A673 (cell line): ENCODE measurements at regions not wholly inside any gene's neighbourhood (a gene's known extent, or its start where the extent isn't known, plus 50 kb on each side); places are given as distances from the start of the nearest gene placed in this dataset.

ENCODE experiments used
- BruUV-seq: library from RNA; stranded (reverse); fragments of 400-500 nt; replicated peaks from 2 replicates; lab custom pipeline; 2021; lab: Mats Ljungman, UMichigan
- CTCF ChIA-PET: fragments of 300-600 bp; sonication (Branson Sonifier 250); formaldehyde crosslinking; loops from one replicate; lab custom pipeline; 2022; ENCODE audit warnings: antibody characterized with exemption; lab: Charles Lee
- POLR2A ChIA-PET: fragments of 300-600 bp; sonication (Branson Sonifier 250); formaldehyde crosslinking; loops from one replicate; lab custom pipeline; 2022; ENCODE audit warnings: antibody characterized with exemption; ENCODE audit not compliant: low non-redundant PET; lab: Charles Lee
- DNase-seq: peaks from one replicate; pipeline ENCODE4 v3.0.0-alpha.2; 2015; ENCODE audit warnings: low spot score
- H3K27ac ChIP-seq: fragments of 200-600 bp; sonication (generic); 2 replicates; pipeline ENCODE4 v1.5.1; 2016; ENCODE audit warnings: mixed run types, low read depth, mild to moderate bottlenecking, mixed read lengths, antibody characterized with exemption, low read length; ENCODE audit not compliant: poor library complexity, severe bottlenecking
- H3K27me3 ChIP-seq: fragments of 200-600 bp; sonication (generic); replicated peaks from 2 replicates; pipeline ENCODE4 v1.6.1; 2017; ENCODE audit warnings: mixed run types, low read depth, mild to moderate bottlenecking, mixed read lengths, antibody characterized with exemption, low read length; ENCODE audit not compliant: insufficient read depth, poor library complexity
- H3K36me3 ChIP-seq: fragments of 200-600 bp; sonication (generic); 2 replicates; pipeline ENCODE4 v1.6.1; 2016; ENCODE audit warnings: mixed run types, mild to moderate bottlenecking, mixed read lengths, antibody characterized with exemption, low read length; ENCODE audit not compliant: insufficient read depth, poor library complexity, severe bottlenecking
- H3K4me1 ChIP-seq: fragments of 200-600 bp; sonication (generic); 2 replicates; pipeline ENCODE4 v1.6.1; 2017; ENCODE audit warnings: mixed run types, mild to moderate bottlenecking, mixed read lengths, antibody characterized with exemption, low read length; ENCODE audit not compliant: insufficient read depth, poor library complexity, severe bottlenecking
- H3K4me3 ChIP-seq: fragments of 200-600 bp; sonication (generic); 2 replicates; pipeline ENCODE4 v1.5.1; 2016; ENCODE audit warnings: low read depth, mixed run types, mild to moderate bottlenecking, mixed read lengths, low read length; ENCODE audit not compliant: poor library complexity, severe bottlenecking
- H3K9me3 ChIP-seq: fragments of 200-600 bp; sonication (generic); 2 replicates; pipeline ENCODE4 v1.6.1; 2016; ENCODE audit warnings: mixed run types, low read depth, mild to moderate bottlenecking, mixed read lengths, antibody characterized with exemption, low read length; ENCODE audit not compliant: poor library complexity, severe bottlenecking
- CTCF ChIP-seq: fragments of 300-800, 200-600 bp; sonication (generic); conservative IDR thresholded peaks from 2 replicates; pipeline ENCODE4 v1.5.1; 2017; ENCODE audit warnings: low read depth, mild to moderate bottlenecking, antibody characterized with exemption, low read length, moderate library complexity, mixed read lengths
- EZH2 ChIP-seq: fragments of 200-600 bp; sonication (generic); IDR thresholded peaks from 2 replicates; pipeline ENCODE4 v1.6.1; 2017; ENCODE audit warnings: borderline replicate concordance, low read depth, mild to moderate bottlenecking, mixed read lengths, antibody characterized with exemption, low read length; ENCODE audit not compliant: poor library complexity, severe bottlenecking
- intact Hi-C: fragments of 100-400 bp; cut with micrococcal nuclease; formaldehyde crosslinking; loops from one replicate; pipeline ENCODE4 v1.10.0; 2022; ENCODE audit not compliant: unreplicated experiment

DNA sequence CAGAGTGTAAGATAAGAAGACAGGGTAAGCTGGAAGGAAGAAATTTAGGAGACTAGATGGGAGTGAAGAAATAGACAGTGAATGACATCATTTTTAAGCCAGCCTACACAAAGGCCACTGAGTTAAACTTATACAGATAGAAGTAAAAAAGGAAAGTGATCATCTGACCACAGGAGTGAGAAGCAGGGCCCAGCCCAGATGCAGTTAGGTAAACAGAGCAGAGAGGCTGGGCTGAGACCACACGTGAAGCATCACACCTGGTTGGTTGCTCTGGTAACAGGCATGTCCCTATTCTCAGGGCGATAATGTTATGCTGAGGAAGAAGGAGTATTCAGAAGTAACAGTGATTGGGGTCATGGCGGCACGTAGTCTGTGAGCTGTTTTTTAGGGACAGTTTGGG lies 1079.4 kb downstream of the AACS start:
- Histone ChIP-seq H3K4me3 (no peak overlapping the region), H3K36me3 (no peaks in the 10 kb centered on the region), H3K27me3 (no peaks in the 10 kb centered on the region), H3K4me1 (no peaks in the 10 kb centered on the region), H3K27ac (no peak overlapping the region), H3K9me3 (no peaks in the 10 kb centered on the region)
- no TSS peak for BruUV-seq
- no peak for DNase-seq
- POLR2A ChIA-PET, result no interaction called here
- no peak for TF ChIP-seq CTCF
- no peak for TF ChIP-seq EZH2
- intact Hi-C loops, result no loop called here
- CTCF ChIA-PET, result no interaction called here

DNA sequence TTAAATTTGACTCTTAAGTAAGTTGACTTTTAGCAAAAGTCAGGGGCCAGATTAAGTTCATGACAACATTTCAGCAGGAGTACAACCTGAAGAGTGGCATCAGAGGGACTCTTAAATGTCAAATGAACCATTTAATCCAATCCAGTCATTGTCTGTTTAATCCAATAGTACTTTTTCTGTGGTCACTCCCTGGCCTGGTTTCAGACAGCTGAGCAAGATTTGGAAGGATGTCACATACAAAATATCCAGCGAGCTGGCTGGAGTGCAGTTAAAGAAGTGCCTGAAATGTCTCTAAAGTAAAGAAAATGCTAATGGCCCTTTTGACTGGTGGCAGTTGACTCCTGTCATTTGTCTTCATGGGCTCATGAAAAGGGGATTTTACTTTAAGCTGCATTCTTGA lies 1082.1 kb downstream of the AACS start:
- ChIA-PET CTCF (no interaction called here), POLR2A (no interaction called here)
- no peak for DNase-seq
- Histone ChIP-seq H3K27me3 (no peaks in the 10 kb centered on the region), H3K36me3 (no peaks in the 10 kb centered on the region), H3K27ac (no peak overlapping the region), H3K4me3 (no peak overlapping the region), H3K9me3 (no peaks in the 10 kb centered on the region), H3K4me1 (no peaks in the 10 kb centered on the region)
- no peak for TF ChIP-seq CTCF
- BruUV-seq, result no TSS peak
- intact Hi-C loops, result no loop called here

DNA sequence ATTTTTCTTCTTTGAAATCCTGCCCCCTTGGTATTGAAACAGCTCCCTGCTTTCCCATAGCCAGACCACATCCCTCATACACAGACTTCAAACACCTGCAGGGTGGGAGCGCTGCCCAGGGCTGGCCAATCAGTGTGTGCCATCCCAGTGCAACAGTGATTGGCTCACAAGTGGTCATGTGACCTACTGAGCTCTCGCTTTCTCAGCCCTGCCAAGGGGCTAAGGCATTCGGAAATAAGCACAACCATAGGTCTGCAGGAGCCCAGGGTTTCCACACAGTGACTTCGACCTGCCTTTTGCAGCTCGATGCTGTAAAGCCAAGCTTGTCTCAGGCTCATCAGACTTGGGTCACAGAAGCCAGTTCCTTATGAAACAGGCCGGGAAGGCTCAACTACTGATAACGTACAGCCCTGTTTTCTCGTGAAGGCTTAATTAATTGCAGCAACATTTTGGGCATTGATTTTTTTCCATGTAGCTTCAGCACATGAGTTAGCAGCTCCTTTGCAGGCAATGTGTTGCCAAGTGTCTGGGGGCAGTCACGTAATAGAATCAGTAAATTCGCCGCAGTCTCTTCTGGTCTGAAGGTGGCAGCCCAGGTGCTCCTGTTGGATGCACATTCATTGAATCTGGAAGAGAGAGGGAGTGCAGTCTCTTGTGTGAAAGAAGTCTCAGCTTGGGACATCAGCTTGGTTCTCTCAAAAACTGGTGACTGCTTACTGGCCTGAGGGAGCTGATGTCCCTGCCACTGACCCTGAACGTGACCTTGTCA lies 1091.8 kb downstream of the AACS start:
- DNase-seq, result no peak
- Histone ChIP-seq H3K9me3 (no peaks in the 10 kb centered on the region), H3K27me3 (peaks cover 4% of the 10 kb centered on the region), H3K27ac (no peak overlapping the region), H3K4me1 (no peaks in the 10 kb centered on the region), H3K36me3 (no peaks in the 10 kb centered on the region), H3K4me3 (no peak overlapping the region)
- BruUV-seq, result no TSS peak
- intact Hi-C loops, result no loop called here
- TF ChIP-seq CTCF (no peak), EZH2 (no peak)
- POLR2A ChIA-PET, result no interaction called here
- CTCF ChIA-PET, result no interaction called here
